ENCODE measurements at regions not wholly inside any gene's neighbourhood (a gene's known extent, or its start where the extent isn't known, plus 50 kb on each side); places are given as distances from the start of the nearest gene placed in this dataset.

DNA sequence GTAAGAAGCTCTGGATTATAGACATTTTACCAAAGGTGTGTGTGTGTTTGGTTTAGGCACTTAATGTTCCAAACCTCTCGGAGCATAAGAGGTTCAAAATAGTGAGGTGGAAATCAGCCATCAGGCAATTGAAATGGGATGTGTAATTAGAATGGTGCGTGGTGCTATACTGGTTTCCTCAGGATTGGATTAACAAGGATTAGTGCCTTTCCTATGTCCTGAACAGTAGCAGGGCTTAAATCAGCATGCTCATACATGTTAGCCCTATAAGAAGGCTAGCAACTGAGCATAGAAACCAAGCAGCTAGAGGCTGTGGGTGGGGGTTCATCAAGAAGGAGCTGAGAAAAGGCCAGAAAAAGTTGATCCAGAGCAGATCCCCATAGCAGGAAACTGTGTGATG is 256.8 kb upstream of the CXXC4 start:
- no peaks in the 10 kb centered on the region for H3K4me1 Mint-ChIP-seq (ENCODE audit: unreplicated experiment)
- DNase-seq (ENCODE audit: low spot score): no peak
- TF ChIP-seq, protein P1, sequence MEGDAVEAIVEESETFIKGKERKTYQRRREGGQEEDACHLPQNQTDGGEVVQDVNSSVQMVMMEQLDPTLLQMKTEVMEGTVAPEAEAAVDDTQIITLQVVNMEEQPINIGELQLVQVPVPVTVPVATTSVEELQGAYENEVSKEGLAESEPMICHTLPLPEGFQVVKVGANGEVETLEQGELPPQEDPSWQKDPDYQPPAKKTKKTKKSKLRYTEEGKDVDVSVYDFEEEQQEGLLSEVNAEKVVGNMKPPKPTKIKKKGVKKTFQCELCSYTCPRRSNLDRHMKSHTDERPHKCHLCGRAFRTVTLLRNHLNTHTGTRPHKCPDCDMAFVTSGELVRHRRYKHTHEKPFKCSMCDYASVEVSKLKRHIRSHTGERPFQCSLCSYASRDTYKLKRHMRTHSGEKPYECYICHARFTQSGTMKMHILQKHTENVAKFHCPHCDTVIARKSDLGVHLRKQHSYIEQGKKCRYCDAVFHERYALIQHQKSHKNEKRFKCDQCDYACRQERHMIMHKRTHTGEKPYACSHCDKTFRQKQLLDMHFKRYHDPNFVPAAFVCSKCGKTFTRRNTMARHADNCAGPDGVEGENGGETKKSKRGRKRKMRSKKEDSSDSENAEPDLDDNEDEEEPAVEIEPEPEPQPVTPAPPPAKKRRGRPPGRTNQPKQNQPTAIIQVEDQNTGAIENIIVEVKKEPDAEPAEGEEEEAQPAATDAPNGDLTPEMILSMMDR (IDR thresholded peaks at IDR 0.05; ENCODE audit: unreplicated experiment): no peak
- H3K9me3 Mint-ChIP-seq (ENCODE audit: unreplicated experiment): no peaks in the 10 kb centered on the region
- no peak overlapping the region for H3K4me3 Mint-ChIP-seq (ENCODE audit: unreplicated experiment)
- no peaks in the 10 kb centered on the region for H3K36me3 Mint-ChIP-seq (ENCODE audit: low read depth, unreplicated experiment)
- no peak overlapping the region for H3K27ac Mint-ChIP-seq (ENCODE audit: unreplicated experiment)
- H3K27me3 Mint-ChIP-seq (ENCODE audit: unreplicated experiment): no peaks in the 10 kb centered on the region

DNA sequence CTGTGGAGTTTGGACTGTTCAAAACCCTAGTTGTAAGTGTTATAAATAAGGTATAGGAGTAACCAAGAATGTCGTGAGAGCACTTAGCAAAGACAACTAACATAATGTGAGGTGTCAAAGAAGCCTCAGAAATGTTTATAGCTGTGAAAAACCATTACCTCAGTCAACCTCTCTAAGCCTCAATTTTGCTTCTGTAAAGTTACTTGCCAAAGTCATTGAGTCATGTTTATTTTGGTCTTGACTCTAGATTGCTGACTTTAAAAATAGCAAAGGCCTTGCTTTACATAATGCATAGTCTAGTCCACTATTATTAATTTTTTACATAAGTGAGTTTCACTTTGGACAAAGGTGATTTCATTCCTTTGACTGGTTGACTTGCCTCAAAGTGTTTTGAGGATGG is 257.6 kb upstream of the CXXC4 start:
- H3K27ac Mint-ChIP-seq (ENCODE audit: unreplicated experiment): no peak overlapping the region
- H3K27me3 Mint-ChIP-seq (ENCODE audit: unreplicated experiment): no peaks in the 10 kb centered on the region
- no peak for DNase-seq (ENCODE audit: low spot score)
- no peaks in the 10 kb centered on the region for H3K36me3 Mint-ChIP-seq (ENCODE audit: low read depth, unreplicated experiment)
- H3K9me3 Mint-ChIP-seq (ENCODE audit: unreplicated experiment): no peaks in the 10 kb centered on the region
- H3K4me3 Mint-ChIP-seq (ENCODE audit: unreplicated experiment): no peak overlapping the region
- TF ChIP-seq, protein P1 (IDR thresholded peaks at IDR 0.05; ENCODE audit: unreplicated experiment): no peak
- no peaks in the 10 kb centered on the region for H3K4me1 Mint-ChIP-seq (ENCODE audit: unreplicated experiment)

DNA sequence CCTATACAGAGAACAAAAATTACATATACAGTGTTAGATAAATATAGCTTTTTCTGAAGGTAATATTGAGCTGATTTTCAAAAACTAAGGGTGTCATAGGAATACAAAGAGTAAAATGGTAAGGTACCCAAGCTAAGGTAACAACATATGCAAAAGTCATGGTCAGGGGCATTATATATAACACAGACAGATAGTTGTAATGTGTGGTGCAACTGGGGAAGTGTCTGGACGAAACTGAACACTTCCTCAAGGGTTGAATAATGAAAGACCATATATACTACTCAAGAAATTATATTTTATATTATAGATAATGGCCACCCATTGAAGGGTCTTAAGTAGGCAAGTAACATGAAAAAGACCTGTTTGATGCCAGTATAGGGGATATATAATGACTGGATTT is 262.1 kb upstream of the CXXC4 start:
- Mint-ChIP-seq H3K9me3 (ENCODE audit: unreplicated experiment) (no peaks in the 10 kb centered on the region), H3K36me3 (ENCODE audit: low read depth, unreplicated experiment) (no peaks in the 10 kb centered on the region), H3K27ac (ENCODE audit: unreplicated experiment) (no peak overlapping the region), H3K27me3 (ENCODE audit: unreplicated experiment) (no peaks in the 10 kb centered on the region), H3K4me1 (ENCODE audit: unreplicated experiment) (no peaks in the 10 kb centered on the region), H3K4me3 (ENCODE audit: unreplicated experiment) (no peak overlapping the region)
- TF ChIP-seq, protein P1 (IDR thresholded peaks at IDR 0.05; ENCODE audit: unreplicated experiment): no peak
- DNase-seq (ENCODE audit: low spot score): no peak

DNA sequence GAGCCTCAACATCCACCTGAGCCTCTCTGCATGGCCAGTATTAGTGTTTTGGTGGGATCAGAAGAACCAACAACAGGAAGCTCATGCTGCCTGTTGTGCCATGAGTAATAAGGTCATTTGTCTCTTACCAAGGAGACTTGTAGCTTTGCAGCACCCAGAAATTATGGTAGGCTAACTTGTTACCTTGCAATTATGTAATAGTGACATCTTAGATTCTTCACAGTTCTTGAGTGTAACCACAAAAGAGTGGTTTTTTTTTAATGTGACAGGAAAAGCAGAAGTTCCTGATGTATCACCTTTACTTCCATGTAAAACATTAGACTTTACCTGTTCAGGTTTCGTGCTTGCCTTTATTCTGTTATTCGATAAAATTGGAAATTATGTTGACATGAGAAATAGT is 263.9 kb upstream of the CXXC4 start:
- no peak overlapping the region for H3K4me3 Mint-ChIP-seq (ENCODE audit: unreplicated experiment)
- H3K9me3 Mint-ChIP-seq (ENCODE audit: unreplicated experiment): no peaks in the 10 kb centered on the region
- H3K36me3 Mint-ChIP-seq (ENCODE audit: low read depth, unreplicated experiment): no peaks in the 10 kb centered on the region
- TF ChIP-seq, protein P1 (IDR thresholded peaks at IDR 0.05; ENCODE audit: unreplicated experiment): no peak
- H3K27me3 Mint-ChIP-seq (ENCODE audit: unreplicated experiment): no peaks in the 10 kb centered on the region
- no peak for DNase-seq (ENCODE audit: low spot score)
- H3K4me1 Mint-ChIP-seq (ENCODE audit: unreplicated experiment): no peaks in the 10 kb centered on the region
- H3K27ac Mint-ChIP-seq (ENCODE audit: unreplicated experiment): no peak overlapping the region

DNA sequence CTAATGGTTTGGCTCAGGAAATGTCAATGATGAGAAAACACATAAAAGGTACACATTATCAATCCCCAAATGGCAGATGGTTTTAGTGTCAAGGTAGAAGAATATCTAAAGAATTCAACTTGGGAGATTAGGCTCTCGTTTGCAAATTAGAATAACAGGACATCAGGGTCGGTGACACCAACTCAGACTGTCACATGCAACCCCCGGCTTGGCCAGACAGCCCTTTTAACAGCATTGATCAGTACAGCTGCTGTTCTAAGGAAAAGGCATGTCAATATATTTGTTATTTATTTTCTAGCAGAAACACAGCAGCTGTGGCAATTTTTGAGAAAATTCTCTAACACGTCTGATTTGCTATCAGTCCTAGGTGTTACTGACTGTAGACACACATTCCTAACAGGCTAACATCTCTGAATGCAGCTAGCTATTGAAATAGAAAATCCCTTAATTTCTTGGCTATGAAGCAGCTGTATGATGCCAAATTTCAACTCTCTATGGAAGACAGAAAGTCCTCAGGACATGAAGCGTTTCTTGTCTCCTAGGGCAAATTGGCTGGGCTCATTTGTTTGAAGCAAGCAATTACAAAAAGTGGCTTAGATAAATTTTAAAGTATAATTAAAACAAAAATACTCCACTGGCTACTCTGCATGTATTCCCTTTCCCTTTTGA is 269.0 kb upstream of the CXXC4 start:
- Mint-ChIP-seq H3K27me3 (ENCODE audit: unreplicated experiment) (no peaks in the 10 kb centered on the region), H3K4me3 (ENCODE audit: unreplicated experiment) (no peak overlapping the region), H3K9me3 (ENCODE audit: unreplicated experiment) (no peaks in the 10 kb centered on the region), H3K27ac (ENCODE audit: unreplicated experiment) (no peak overlapping the region), H3K4me1 (ENCODE audit: unreplicated experiment) (no peaks in the 10 kb centered on the region), H3K36me3 (ENCODE audit: low read depth, unreplicated experiment) (no peaks in the 10 kb centered on the region)
- DNase-seq (ENCODE audit: low spot score): no peak
- TF ChIP-seq, protein P1 (IDR thresholded peaks at IDR 0.05; ENCODE audit: unreplicated experiment): no peak
